ENCODE measurements at regions not wholly inside any gene's neighbourhood (a gene's known extent, or its start where the extent isn't known, plus 50 kb on each side); places are given as distances from the start of the nearest gene placed in this dataset.

DNA sequence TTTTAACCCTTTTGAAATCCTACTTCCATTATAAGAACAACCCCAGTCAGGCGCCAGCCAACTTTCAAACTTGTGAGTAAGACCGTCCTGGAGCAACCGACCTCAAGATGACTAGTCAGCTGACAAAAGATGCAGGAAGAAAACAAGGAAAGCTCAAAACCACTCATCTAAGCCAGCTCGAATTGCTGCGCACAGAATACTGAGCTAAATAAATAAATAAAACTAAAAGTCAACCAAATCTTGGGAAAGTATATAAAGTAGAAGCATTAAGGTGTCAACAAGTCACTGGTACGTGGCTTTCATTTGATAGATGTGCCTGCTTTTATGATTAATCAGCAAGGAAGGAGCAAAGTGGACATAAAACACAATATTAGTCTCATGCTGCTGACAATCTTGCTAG, 1269.8 kb downstream of the XPNPEP1 start:
- Histone ChIP-seq H4K20me1 (replicated peaks in 1 of 2; ENCODE audit: control insufficient read depth in 1 of 2, insufficient read depth in 2 of 2, low read length in 2 of 2) (no peaks in the 10 kb centered on the region), H3K36me3 (ENCODE audit: control insufficient read depth in 2 of 4, insufficient read depth in 4 of 4, low read length in 3 of 4) (no peaks in the 10 kb centered on the region), H3K27ac (ENCODE audit: low read depth, low read length) (no peak overlapping the region), H2AK5ac (ENCODE audit: low read depth, low read length) (no peak overlapping the region), H2BK12ac (ENCODE audit: low read depth, low read length) (no peak overlapping the region), H3K79me2 (ENCODE audit: control insufficient read depth in 1 of 2, insufficient read depth in 2 of 2, low read length in 2 of 2) (no peaks in the 10 kb centered on the region), H4K8ac (ENCODE audit: extremely low read depth, insufficient read depth, low read length) (no peak overlapping the region), H2BK15ac (ENCODE audit: low read length) (no peak overlapping the region), H3K4me1 (replicated peaks in 1 of 4; ENCODE audit: control insufficient read depth in 3 of 4, insufficient read depth in 4 of 4, low read length in 3 of 4) (no peaks in the 10 kb centered on the region), H3K4me2 (ENCODE audit: insufficient read depth in 1 of 2, low read depth in 2 of 2, low read length in 2 of 2) (no peak overlapping the region), H2BK120ac (replicated peaks; ENCODE audit: low read depth, low read length) (no peak overlapping the region), H4K5ac (ENCODE audit: insufficient read length, low read depth, low read length) (no peak overlapping the region), H4K91ac (replicated peaks; ENCODE audit: insufficient read length, low read length) (no peak overlapping the region), H3K27me3 (replicated peaks in 1 of 4; ENCODE audit: control insufficient read depth in 3 of 4, extremely low read depth in 1 of 4, insufficient read depth in 3 of 4, low read length in 3 of 4) (no peaks in the 10 kb centered on the region), H3K56ac (replicated peaks; ENCODE audit: insufficient read length, low read depth, low read length) (no peak overlapping the region), H3K79me1 (ENCODE audit: low read depth, low read length) (no peaks in the 10 kb centered on the region), H2BK5ac (ENCODE audit: low read depth, low read length) (no peak overlapping the region), H2AFZ (ENCODE audit: low read length) (no peak overlapping the region), H3K23me2 (ENCODE audit: low read depth, low read length) (no peaks in the 10 kb centered on the region), H3K9ac (replicated peaks in 1 of 4; ENCODE audit: extremely low read depth in 1 of 4, low read depth in 3 of 4, low read length in 3 of 4) (no peak overlapping the region), H3K4ac (replicated peaks; ENCODE audit: insufficient read length, low read depth, low read length) (no peak overlapping the region), H3K18ac (ENCODE audit: extremely low read depth, low read length) (no peak overlapping the region), H3K14ac (ENCODE audit: insufficient read length) (no peak overlapping the region), H2BK20ac (ENCODE audit: low read length) (no peak overlapping the region), H3K23ac (ENCODE audit: insufficient read length) (no peak overlapping the region), H3K9me3 (ENCODE audit: insufficient read depth in 2 of 2, low read depth in 1 of 2, low read length in 1 of 2) (no peaks in the 10 kb centered on the region), H3K4me3 (ENCODE audit: extremely low read depth in 1 of 4, insufficient read depth in 2 of 4, low read depth in 3 of 4, low read length in 4 of 4) (no peak overlapping the region)
- WGBS, 2 experiments (ENCODE audit: extremely low coverage in 1 of 2, insufficient coverage in 1 of 2, insufficient read length in 1 of 2, insufficient replicate concordance in 2 of 2, low coverage in 1 of 2, low lambda C conversion rate in 2 of 2, missing lambda C conversion rate in 1 of 2): 92% methylated on average over 6 of the region's 6 CpGs; no CpG with 5 or more reads in 1 of the 2 experiments
- CTCF ChIA-PET (ENCODE audit: partially characterized antibody): no interaction called here
- DNase-seq (ENCODE audit: low read depth in 1 of 2, low spot score in 2 of 2) (no peak), FAIRE-seq (no peak)
- POLR2A ChIA-PET (ENCODE audit: partially characterized antibody): no interaction called here
- TF ChIP-seq BCL11A (IDR thresholded peaks at IDR 0.05; ENCODE audit: low read depth in 2 of 2, low read length in 2 of 2) (no peak), RFX5 (IDR thresholded peaks at IDR 0.05; ENCODE audit: borderline replicate concordance, low read depth, low read length) (no peak), ASH2L (IDR thresholded peaks at IDR 0.05; ENCODE audit: low read length) (no peak), SP2 (IDR thresholded peaks at IDR 0.05; ENCODE audit: low read length) (no peak), BACH1 (IDR thresholded peaks at IDR 0.05; ENCODE audit: low read length) (no peak)
- TF ChIP-seq, protein P1, sequence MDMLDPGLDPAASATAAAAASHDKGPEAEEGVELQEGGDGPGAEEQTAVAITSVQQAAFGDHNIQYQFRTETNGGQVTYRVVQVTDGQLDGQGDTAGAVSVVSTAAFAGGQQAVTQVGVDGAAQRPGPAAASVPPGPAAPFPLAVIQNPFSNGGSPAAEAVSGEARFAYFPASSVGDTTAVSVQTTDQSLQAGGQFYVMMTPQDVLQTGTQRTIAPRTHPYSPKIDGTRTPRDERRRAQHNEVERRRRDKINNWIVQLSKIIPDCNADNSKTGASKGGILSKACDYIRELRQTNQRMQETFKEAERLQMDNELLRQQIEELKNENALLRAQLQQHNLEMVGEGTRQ (IDR thresholded peaks at IDR 0.05; ENCODE audit: low read length): no peak
- TF ChIP-seq, protein P2, sequence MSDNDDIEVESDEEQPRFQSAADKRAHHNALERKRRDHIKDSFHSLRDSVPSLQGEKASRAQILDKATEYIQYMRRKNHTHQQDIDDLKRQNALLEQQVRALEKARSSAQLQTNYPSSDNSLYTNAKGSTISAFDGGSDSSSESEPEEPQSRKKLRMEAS (IDR thresholded peaks at IDR 0.05): no peak
